Left kidney (tissue), 1 donor: ENCODE measurements at regions not wholly inside any gene's neighbourhood (a gene's known extent, or its start where the extent isn't known, plus 50 kb on each side); places are given as distances from the start of the nearest gene placed in this dataset.
"Not testable (repeated sequence)": the region's sequence is repeated elsewhere in the genome, so short reads cannot be mapped to it uniquely, and the experiment has no call there.

Experiments used
- DNase-seq: peaks from one replicate; pipeline ENCODE4 v3.0.0-alpha.2; 2013

- DNase-seq, result peak; percentile 6
Observed at GRCh38 chrX:125378205-125378604, 58.5 kb downstream of the TEX13C start.

- DNase-seq, result peak; percentile 8
Observed at GRCh38 chrX:125378770-125379169, 59.1 kb downstream of the TEX13C start.

GRCh38 chrX:125382148-125382628 is 62.5 kb downstream of the TEX13C start:
- DNase-seq, result no peak

GRCh38 chrX:125382889-125383288 is 63.2 kb downstream of the TEX13C start:
- DNase-seq, result no peak

GRCh38 chrX:125384867-125385266 is 65.2 kb downstream of the TEX13C start:
- DNase-seq, result no peak

- DNase-seq, result no peak
Observed at GRCh38 chrX:125387945-125388344, 68.3 kb downstream of the TEX13C start.

GRCh38 chrX:125394449-125394848 is 74.8 kb downstream of the TEX13C start:
- DNase-seq, result no peak

- no peak for DNase-seq
Observed at GRCh38 chrX:125395626-125396025, 76.0 kb downstream of the TEX13C start.

GRCh38 chrX:125398959-125399440 is 79.3 kb downstream of the TEX13C start:
- no peak for DNase-seq

- no peak for DNase-seq
Observed at GRCh38 chrX:125402807-125403206, 83.1 kb downstream of the TEX13C start.

GRCh38 chrX:125404667-125405160 is 85.0 kb downstream of the TEX13C start:
- DNase-seq, result no peak

GRCh38 chrX:125405339-125405738 is 85.7 kb downstream of the TEX13C start:
- no peak for DNase-seq

- no peak for DNase-seq
Observed at GRCh38 chrX:125407314-125407713, 87.6 kb downstream of the TEX13C start.

- DNase-seq, result no peak
Observed at GRCh38 chrX:125420809-125421208, 101.1 kb downstream of the TEX13C start.

GRCh38 chrX:125422986-125423385 is 103.3 kb downstream of the TEX13C start:
- DNase-seq, result no peak

GRCh38 chrX:125424536-125424935 is 104.9 kb downstream of the TEX13C start:
- no peak for DNase-seq

GRCh38 chrX:125436855-125437254 is 117.2 kb downstream of the TEX13C start:
- DNase-seq, result peak; percentile 12

- no peak for DNase-seq
Observed at GRCh38 chrX:125439194-125439849, 119.7 kb downstream of the TEX13C start.

GRCh38 chrX:125444659-125445058 is 125.0 kb downstream of the TEX13C start:
- no peak for DNase-seq

- no peak for DNase-seq
Observed at GRCh38 chrX:125475482-125475881, 155.8 kb downstream of the TEX13C start.

- DNase-seq, result no peak
Observed at GRCh38 chrX:125492439-125492838, 172.8 kb downstream of the TEX13C start.

GRCh38 chrX:125493004-125493403 is 173.3 kb downstream of the TEX13C start:
- not testable (repeated sequence) for DNase-seq

GRCh38 chrX:125497667-125498066 is 178.0 kb downstream of the TEX13C start:
- DNase-seq, result no peak

GRCh38 chrX:125503769-125504168 is 184.1 kb downstream of the TEX13C start:
- no peak for DNase-seq
